Dermis blood vessel endothelial cell (primary cell): ENCODE measurements at regions not wholly inside any gene's neighbourhood (a gene's known extent, or its start where the extent isn't known, plus 50 kb on each side); places are given as distances from the start of the nearest gene placed in this dataset.

Experiments used
- DNase-seq: peaks from one replicate; pipeline ENCODE4 v3.0.0; 2010

DNA sequence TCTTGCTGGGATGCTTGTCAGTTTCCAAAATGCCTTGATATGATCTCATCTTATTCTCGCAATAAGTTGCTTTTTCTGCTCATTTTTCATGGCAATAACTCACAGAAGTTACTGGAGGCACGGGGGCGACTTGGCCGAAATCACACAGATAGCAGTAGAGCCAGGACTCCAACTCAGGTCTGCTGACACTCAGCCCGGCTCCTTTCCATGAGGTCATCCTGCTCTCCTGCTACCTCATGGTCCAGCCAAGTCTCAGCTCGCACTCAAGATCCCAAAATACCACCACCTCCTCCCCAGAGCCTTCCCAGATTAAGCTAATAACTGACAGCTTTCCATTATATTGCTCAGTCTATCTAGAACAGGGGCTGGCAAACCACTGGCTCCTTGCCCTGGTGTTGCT, 269.5 kb downstream of the MAP2K4 start:
- no peak for DNase-seq

DNA sequence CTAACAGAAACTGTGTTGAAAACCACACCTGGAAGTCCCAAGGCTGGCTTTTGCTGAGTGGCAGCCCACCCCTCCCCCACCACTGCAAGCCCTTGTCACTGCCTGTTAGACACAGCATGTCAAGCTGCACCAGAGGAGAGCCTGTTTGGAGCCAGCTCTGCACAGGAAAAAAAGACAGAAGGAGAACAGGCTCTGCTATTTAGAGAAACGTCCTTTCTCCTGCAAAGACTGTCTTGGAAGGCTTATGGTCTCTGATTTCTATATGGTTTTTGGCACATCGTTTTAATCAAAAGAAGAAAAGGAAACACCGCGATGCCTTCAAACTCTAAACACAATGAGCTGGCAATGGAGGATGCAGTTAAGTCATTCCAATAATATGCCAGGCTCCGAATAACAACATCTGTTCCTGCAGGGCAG, 275.5 kb downstream of the MAP2K4 start:
- peak; percentile 39 for DNase-seq

DNA sequence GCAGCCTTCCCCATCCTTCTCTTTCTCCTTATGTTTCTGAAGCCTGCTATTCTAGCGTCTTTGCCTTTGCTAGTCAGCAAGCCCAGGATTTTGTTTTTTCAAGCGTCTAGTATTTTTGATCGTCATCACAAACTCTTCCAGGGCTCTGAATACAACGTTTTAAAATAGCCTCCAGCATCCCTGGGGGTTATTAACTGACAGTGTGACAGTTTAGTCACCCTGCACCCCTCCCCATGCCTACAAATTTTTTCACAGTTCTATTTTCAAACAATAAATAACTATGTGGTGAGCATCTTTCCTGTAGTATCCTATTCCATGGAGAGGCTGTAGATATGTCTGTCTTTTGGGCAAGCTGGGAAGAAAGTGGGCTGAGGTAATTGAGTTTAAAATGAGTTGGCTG, 280.9 kb downstream of the MAP2K4 start:
- DNase-seq = no peak

DNA sequence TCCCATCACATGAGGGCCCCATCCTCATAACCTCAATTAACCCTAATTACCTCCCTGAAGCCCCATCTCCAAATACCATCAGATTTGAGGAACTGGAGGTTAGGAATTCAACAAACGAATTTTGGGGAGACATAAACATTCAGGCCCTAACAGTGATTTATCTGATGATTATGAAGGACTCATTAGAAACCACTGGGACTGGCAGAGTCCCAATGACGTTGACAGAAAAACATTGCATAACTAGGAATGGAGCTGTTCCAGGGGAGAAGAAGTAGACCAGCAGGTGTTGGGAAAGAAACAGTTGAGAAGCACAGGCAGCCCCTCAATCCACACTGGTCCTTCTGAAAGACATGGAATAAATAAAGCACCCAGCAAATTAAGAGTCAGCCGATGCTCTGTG, 282.0 kb downstream of the MAP2K4 start:
- no peak for DNase-seq

DNA sequence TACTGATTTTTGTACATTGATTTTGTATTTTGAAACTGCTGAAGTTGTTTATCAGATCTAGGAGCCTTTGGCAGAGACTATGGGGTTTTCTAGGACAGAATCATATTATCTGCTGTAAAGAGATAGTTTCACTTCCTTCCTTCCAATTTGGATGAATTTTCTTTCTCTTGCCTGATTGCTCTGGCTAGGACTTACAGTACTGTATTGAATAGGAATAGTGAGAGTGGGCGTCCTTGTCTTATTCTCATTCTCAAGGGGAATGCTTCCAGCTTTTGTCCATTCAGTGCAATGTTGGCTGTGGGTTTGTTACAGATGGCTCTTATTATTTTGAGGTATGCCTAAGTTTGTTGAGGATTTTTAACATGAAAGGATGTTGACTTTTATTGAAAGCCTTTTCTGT, 290.1 kb downstream of the MAP2K4 start:
- DNase-seq = no peak

DNA sequence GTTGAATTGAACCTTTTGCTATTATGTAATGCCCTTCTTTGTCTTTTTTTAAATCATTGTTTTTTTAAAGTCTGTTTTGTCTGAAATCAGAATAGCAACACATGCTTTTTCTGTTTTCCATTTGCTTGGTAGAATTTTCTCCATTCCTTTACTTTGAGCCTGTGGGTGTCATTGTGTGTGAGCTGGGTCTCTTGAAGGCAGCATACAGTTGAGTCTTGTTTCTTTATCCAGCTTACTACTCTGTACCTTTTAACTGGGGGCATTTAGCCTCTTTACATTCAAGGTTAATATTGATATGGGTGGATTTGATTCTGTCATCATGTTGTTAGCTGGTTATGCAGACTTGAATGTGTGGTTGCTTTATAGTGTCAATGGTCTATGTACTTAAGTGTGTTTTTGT, 292.0 kb downstream of the MAP2K4 start:
- DNase-seq = no peak

DNA sequence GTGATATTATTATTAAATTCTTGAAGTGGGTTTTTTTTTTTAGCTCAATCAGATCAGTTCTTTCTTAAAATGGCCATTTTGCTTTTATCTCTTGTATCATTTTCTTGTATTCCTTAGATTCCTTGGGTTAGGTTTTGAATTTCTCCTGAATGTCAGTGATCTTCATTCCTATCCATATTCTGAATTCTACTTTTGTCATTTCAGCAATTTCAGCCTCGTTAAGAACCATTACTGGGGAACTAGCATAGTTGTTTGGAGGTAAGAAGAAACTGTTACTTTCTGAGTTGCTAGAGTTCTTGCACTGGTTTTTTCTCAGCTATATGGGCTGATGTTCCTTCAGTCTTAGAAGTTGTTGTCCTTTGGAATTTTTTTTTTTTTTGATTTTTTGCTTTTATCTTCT, 293.1 kb downstream of the MAP2K4 start:
- no peak for DNase-seq

DNA sequence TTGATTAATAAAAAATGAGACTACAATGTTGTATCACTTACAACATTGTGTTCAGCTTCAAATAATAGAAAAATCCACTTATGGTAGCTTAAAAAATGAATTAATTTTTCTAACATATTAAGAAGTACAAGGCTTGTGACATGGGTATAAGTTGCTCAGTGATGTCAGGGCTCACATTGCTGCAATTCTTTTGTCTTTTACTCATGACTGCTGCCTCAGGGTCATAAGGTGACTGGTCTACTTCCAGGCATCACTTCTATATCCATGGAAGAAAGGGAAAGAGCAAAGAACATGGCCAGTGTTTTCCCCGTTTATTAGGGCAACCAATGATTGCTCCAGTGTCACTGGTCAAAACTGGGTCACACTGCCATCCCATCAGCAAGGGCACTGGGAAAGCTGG, 295.3 kb downstream of the MAP2K4 start:
- no peak for DNase-seq

DNA sequence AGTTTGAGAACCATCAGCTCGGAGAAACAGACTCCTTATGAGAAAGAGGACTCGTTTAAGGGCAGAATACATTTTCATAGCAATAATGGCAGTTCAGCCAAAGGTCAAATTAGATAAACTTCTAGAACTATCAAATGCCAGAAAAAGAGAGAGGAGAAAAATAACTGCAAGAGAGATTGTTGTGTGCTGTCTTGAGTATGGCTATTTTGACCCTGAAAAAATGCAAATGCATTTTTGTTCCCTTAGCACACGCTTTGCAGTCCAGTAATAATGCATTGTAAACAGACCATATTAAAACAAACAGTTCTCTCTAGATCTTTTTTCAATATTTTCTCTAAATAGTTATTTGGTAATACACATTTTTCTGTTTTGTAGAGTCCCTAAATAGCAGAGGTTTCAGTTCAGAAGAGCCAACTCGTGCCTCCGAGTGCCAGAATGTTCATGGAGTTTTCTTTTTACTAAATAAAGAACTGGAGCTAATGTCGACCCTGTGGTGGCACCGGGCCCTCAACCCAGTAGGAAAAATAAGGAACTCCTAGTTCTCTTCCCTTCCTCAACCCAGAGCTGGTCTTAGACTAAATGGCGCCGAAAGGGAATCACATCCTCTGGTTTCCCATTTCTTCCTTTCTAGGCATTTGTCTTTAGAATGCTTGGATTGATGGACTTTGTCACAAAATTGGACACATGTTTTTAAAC, 298.0 kb downstream of the MAP2K4 start:
- DNase-seq = no peak

DNA sequence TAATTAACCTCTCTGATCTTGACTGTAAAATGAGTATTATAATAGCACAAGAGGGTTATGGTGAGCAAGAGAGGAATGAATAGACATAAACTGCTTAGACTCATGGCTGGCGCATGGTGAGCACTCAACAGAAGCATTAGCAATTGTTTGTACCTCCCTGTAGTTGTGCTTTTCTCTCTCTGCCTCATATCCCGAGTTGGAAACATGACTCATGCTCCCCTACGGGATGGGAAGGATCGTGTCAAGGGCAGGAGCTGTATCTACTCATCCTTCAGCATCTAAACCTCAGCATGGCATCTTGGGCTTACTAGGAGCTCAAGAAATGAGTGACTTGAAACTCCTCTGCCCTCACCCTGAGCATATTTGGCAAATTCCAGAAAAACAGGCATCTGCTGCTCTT, 299.6 kb downstream of the MAP2K4 start:
- DNase-seq = no peak

DNA sequence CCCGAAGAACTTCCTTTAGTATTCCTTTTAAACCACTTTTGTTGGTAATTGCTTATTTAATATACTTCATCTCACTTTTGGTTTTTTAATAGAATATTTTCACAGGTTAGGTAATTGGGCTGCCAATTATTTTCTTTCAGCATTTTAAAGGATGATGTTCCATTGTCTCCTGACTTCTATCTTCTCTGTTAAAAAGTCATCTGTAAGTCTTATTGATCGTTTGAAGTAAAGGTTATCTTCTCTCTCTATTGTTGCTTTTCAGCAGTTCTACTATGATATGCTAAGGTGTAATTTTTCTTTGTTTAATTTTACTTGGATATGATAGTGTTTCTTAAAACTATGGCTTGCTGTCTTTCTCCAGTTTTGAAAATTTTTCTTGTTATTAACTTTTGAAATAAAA, 307.5 kb downstream of the MAP2K4 start:
- no peak for DNase-seq

DNA sequence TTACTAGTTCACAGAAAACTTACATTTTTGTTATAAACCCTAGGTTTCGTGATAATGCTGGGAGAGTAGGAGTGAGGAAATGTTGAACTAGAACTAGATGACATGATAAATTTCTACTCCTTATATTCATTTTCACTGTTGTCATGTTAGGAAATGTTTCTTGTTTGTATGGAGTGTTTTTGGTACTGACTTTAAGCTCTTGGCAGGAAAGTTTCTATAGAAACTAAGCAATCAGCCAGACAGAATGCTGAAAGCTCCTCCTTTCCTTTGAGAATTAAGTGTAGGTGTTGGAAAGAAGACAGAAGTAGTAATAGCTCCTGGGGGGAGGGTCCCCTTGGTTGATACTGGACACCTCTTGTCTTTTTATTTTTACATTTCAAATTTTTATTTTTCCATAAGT, 309.8 kb downstream of the MAP2K4 start:
- no peak for DNase-seq

DNA sequence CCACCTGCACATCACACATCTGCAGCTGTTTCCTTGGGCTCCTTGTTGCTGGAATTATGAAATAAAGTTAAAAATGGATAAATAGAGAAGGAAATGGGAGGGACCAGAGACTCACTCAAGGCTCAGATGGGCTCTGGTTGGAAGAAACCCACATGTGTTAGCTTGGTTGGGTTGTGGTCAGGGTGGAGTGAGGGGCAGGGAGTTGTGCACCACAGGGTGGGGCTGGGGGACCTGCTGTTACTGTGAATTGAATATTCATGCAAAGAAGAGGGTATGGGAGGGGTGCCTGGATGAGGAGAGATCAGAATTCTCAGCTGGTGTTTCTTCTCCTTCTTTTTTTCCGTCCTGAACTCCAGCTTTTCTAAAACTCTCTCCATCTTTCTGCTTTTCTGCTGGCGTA, 320.7 kb downstream of the MAP2K4 start:
- no peak for DNase-seq

DNA sequence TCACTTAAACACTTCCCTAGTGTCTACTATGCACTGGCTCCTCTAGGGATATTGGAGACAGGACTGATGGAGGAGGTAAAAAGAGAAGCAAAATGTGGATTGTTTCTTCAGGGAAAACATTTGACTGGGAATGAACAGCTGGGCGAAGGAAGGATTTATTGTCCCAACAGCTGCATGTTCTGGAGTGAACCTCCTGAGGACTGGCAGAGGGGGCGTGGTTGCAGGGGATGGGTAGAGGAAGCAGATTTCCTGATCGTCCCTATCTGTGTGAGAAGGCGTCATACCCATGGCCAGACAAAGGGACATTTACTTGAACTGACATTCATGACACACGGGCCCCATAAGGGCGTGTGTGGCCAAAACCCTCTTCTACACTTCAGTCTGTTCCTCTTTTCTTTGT, 321.5 kb downstream of the MAP2K4 start:
- DNase-seq = no peak

DNA sequence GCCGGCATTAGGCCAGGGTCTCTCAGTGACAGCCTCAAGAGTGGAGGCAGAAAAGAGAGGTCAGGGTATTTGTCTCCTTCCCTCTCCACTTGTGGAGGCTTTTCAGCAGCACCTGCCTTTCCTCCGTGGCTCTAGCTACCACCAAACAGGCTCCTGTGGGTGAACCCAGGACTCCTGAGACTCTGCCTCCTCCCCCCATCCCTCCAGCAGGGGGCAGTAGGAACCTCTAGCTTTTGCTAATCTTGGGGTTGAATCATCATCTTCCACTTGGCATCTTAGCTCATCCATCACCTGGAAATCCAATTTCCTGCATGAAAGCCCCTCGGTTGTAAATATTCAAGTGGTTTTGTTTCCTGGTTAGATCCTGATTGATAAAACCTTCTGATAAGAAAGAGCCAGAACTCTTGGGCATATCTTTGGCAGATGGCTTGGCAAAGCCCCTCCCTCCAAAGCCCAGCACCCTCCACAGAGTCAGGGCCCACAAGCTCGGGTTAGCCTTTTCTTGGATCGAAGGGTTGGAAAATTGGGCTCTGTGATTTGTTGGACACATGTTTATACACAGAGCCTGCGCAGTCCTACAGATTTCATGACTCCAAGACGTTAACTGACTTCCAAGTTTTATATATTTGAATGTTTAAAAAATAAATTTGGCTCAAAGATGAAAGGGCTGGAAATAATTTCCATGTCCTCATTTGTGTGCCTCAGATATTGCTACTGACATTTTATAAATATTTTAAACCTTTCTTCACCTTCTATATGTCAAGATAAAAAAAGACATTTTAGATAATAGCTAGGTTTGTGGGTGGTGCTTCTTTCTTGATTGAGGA, 322.1 kb downstream of the MAP2K4 start:
- DNase-seq = no peak

DNA sequence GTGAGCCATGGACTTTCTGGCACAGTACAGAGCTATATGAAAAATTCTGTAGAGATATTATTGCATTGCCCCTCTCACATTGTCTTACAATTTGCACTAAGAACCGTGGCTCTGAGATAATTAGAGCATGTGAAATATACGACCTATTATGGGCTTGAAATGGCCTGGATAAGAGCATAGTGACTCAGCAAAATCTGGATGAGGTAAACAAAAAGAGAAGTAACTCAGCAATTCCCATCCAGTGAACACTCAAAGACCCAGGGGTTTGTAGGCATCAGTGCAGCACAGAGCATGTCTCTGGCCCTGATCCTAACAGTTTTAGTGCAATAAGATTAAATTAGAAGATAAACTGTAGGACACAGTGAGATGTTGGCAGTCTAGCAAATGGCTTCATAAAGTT, 317.2 kb upstream of the MYOCD start:
- no peak for DNase-seq

DNA sequence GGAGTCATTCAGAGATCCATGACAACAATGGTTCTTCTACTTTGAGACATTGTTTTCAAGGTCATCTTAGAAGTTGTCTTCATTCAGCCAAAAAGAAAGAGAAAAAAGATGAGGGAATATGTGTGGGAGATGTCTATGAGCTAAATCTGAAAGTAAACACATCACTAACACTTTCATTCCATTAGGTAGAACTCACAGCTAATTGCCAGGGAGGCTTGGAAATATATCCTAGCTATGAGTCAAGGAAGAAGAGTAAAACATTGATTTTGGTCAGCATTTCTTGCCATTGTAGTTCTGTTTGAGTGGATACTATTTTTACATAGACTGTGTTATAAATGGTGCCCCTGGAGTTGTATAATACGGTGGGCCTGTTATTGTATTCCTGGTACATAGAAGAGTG, 316.4 kb upstream of the MYOCD start:
- no peak for DNase-seq

DNA sequence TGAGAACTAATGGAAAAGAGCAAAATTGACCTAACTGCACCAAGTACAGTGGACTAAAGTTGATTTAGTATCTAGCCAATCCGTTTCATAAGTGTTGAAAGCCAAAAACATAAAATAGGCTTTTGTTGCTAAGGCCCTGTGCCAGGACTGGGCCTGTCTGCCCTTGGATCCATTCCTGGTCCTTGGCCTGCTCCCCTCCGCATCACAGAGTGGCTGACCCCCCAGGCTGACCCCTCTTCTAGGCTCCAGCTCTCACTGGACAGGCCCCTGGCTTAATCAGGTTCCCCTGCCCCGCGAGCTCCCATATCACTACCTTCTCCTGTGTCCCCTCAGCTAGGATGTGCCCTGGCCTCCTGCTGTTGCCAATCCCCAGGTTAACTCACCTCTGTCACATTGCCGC, 313.6 kb upstream of the MYOCD start:
- no peak for DNase-seq

DNA sequence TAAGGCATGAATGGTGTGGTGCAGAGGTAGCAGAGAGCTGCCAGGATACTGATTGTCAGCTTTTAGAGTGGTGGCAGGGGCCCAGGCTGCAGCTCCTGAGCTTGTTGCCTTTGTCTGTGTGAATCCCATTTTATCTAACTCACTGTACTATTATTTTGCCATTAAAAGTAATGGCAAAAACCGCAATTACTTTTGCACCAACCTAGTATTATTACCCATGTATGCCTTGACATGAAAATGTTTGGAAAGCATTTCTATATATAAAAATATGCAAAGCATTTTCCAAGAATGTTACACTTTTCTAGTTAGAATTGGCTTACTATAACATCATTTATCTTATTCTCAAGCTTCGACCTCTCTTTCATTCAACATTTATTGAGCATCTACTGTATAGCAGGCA, 308.1 kb upstream of the MYOCD start:
- DNase-seq = no peak

DNA sequence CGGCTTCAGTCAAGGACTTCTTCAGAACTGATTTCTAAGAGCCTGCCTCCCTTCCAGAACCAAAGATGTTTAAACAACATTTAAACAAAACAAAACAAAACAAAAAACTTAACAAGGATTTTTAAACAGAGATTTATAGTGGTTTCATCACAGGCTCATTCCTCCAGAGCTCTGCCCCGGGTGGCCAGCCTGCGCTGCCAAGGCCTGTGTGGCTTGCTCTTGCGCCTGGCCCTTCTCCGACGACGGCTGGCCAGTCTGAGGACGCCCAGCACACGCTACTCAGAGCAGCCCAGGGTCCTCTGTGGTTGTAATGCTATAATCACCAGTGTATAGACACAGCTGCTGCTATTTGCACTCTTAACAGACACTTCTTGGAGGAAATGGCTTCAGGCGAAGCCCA, 307.2 kb upstream of the MYOCD start:
- no peak for DNase-seq

DNA sequence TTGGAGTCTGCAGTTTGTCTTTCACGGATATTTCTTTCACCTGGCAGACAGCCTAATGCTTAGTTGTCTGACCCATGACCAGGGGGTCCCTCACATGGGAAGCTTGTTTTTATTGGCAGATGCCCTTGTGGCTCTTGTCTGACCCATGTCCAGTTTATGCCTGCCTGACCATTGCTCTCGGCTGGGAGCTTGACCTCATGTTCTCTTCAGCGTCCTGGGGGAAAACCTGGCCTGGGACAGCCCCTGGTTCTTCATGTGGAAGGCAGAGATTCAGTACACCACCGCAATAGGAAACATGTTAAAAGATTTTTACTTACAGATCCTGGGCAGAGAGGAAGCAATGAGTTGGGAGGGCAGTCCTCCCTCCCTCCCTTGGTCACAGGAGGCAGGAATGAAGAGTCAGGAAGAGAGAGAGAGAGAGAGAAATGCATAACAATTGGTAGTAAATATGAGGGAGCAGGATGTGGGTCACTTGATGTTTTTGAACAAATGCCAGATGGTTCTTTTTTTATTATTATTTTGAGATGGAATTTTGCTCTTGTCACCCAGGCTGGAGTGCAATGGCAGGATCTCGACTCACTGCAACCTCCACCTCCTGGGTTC, 302.7 kb upstream of the MYOCD start:
- DNase-seq = no peak

DNA sequence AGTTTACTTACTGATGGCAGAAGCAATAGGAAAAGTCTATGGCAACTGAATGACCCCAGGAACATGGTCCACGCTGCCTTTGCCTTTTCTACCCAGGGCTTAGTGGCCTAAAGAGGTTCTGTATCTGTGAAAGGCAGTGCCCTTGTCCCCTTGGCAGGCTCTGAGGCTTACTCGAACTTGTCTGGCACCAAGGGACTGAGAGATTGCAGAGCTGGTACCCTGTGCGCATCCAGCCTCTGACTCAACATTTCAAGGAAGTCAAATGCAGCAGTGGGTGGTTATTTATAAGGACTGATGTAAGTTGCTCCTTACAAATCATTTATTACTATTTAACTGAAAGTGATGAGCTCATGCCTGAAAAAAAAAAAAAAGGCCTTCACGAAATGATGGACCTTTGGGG, 299.9 kb upstream of the MYOCD start:
- no peak for DNase-seq

DNA sequence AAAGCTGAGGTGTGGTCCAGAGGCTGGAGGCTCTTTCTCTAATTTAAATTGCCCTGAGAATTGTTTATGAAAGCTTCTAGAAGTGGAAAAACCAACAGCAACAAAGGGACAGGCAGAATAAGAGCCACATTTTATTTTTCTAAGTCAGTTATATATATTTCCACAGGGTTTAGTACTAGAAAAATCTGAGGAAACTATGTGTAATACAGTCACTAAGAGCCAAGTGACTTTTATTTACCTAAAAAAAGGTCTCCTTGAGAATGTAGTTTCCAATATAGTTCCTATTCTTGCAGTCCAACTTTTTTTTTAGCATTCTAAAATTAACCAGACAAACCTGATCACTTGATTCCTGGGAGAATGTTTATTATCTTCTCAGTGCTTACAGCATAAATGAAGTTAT, 296.6 kb upstream of the MYOCD start:
- DNase-seq = no peak

DNA sequence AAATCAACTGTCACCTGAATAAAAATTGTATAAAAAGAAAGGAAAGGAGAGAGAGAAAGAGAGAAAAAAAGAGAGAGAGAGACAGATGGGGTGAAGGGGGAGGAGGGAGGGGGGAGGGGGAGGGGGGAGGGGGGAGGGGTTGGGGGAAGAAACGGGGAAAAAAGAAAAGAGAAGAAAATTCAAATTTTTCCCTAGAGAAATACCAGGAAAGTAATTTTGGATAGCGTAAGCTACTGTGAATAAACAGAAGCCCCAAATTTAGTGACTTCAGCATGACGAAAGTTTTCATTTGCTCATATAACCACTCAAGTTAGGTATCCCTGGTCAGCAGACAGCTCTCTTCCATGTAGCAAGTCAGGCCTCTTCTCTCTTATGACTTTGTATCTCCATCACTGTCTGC, 289.4 kb upstream of the MYOCD start:
- no peak for DNase-seq
